Neural cell (in vitro differentiated cells): ENCODE measurements at regions not wholly inside any gene's neighbourhood (a gene's known extent, or its start where the extent isn't known, plus 50 kb on each side); places are given as distances from the start of the nearest gene placed in this dataset.

Experiments used
- H2AFZ ChIP-seq: fragments of 200-600, 300-800 bp; sonication (generic), shearing (Covaris generic); 2 replicates; pipeline ENCODE4 v1.6.0; 2014; ENCODE audit warnings: low read depth, mild to moderate bottlenecking, antibody characterized with exemption, low read length, moderate library complexity
- H3F3A ChIP-seq: fragments of 200-600 bp; shearing (Covaris generic); 2 replicates; pipeline ENCODE4 v1.6.1; 2016; ENCODE audit warnings: mild to moderate bottlenecking, moderate library complexity, mixed read lengths, antibody characterized with exemption, low read length; ENCODE audit not compliant: insufficient read depth, poor library complexity, severe bottlenecking
- H3K27ac ChIP-seq: fragments of 200-600, 300-800 bp; sonication (generic), shearing (Covaris generic); 2 replicates; pipeline ENCODE4 v1.5.1; 2014; ENCODE audit warnings: mild to moderate bottlenecking, low read length, moderate library complexity
- H3K27me3 ChIP-seq: fragments of 300-800, 200-600 bp; sonication (generic), shearing (Covaris generic); 2 replicates; pipeline ENCODE4 v1.6.0; 2014; ENCODE audit warnings: mild to moderate bottlenecking, low read depth, low read length, moderate library complexity; ENCODE audit not compliant: insufficient read depth
- H3K36me3 ChIP-seq: fragments of 300-800, 200-600 bp; sonication (generic), shearing (Covaris generic); 2 replicates; pipeline ENCODE4 v1.5.1; 2014; ENCODE audit warnings: mild to moderate bottlenecking, antibody characterized with exemption, low read length, moderate library complexity; ENCODE audit not compliant: insufficient read depth
- H3K4me2 ChIP-seq: fragments of 300-800, 200-600 bp; sonication (generic), shearing (Covaris generic); 2 replicates; pipeline ENCODE4 v1.6.0; 2014; ENCODE audit warnings: mild to moderate bottlenecking, low read length
- H3K4me3 ChIP-seq: fragments of 300-800, 200-600 bp; sonication (generic), shearing (Covaris generic); 2 replicates; pipeline ENCODE4 v1.5.1; 2014; ENCODE audit warnings: mild to moderate bottlenecking, low read length, moderate library complexity
- H3K79me2 ChIP-seq: fragments of 200-600 bp; shearing (Covaris generic); replicated peaks from 2 replicates; pipeline ENCODE4 v1.6.0; 2014; ENCODE audit warnings: mild to moderate bottlenecking, low read length, moderate library complexity; ENCODE audit not compliant: insufficient read depth
- H3K9ac ChIP-seq: fragments of 300-800, 200-600 bp; sonication (generic), shearing (Covaris generic); 2 replicates; pipeline ENCODE4 v1.6.1; 2016; ENCODE audit warnings: mild to moderate bottlenecking, low read length, mixed read lengths
- H3K9me2 ChIP-seq: fragments of 200-600 bp; shearing (Covaris generic); 2 replicates; pipeline ENCODE4 v1.6.1; 2016; ENCODE audit warnings: mild to moderate bottlenecking, low read length, mixed read lengths; ENCODE audit not compliant: insufficient read depth
- H3K9me3 ChIP-seq: fragments of 200-600, 300-800 bp; sonication (generic), shearing (Covaris generic); 2 replicates; pipeline ENCODE4 v1.6.1; 2016; ENCODE audit warnings: mild to moderate bottlenecking, mixed run types, low read length, moderate library complexity, mixed read lengths
- H4K20me1 ChIP-seq: fragments of 200-600 bp; shearing (Covaris generic); 2 replicates; pipeline ENCODE4 v1.6.1; 2016; ENCODE audit warnings: mild to moderate bottlenecking, mixed run types; ENCODE audit not compliant: insufficient read depth
- EP300 ChIP-seq: fragments of 450-650 bp; conservative IDR thresholded peaks from 2 replicates; pipeline ENCODE4 v1.6.1; 2014; ENCODE audit warnings: antibody characterized with exemption, mild to moderate bottlenecking, moderate library complexity; ENCODE audit not compliant: poor library complexity, severe bottlenecking
- EZH2 ChIP-seq: fragments of 200-600, 300-800 bp; shearing (Covaris generic), sonication (generic); IDR thresholded peaks from 2 replicates; pipeline ENCODE4 v1.6.1; 2014; ENCODE audit warnings: antibody characterized with exemption, low read length, borderline replicate concordance, mild to moderate bottlenecking; ENCODE audit not compliant: insufficient read depth, poor library complexity, severe bottlenecking
- MXI1 ChIP-seq: fragments of 450-650 bp; conservative IDR thresholded peaks from 2 replicates; pipeline ENCODE4 v1.6.1; 2014; ENCODE audit warnings: antibody characterized with exemption, mild to moderate bottlenecking; ENCODE audit not compliant: poor library complexity, severe bottlenecking
- POLR2AphosphoS5 ChIP-seq: IDR thresholded peaks from 2 replicates; pipeline ENCODE4 v1.6.1; 2012
- RAD21 ChIP-seq: fragments of 450-650 bp; conservative IDR thresholded peaks from 2 replicates; pipeline ENCODE4 v1.6.1; 2014; ENCODE audit warnings: antibody characterized with exemption, mild to moderate bottlenecking, moderate library complexity
- REST ChIP-seq: IDR thresholded peaks from 2 replicates; pipeline ENCODE4 v1.6.1; 2012; ENCODE audit warnings: borderline replicate concordance
- SMC3 ChIP-seq: fragments of 450-650 bp; conservative IDR thresholded peaks from 2 replicates; pipeline ENCODE4 v1.6.1; 2014; ENCODE audit warnings: antibody characterized with exemption, mild to moderate bottlenecking, moderate library complexity; ENCODE audit not compliant: poor library complexity
- TAF1 ChIP-seq: IDR thresholded peaks from 2 replicates; pipeline ENCODE4 v1.6.1; 2012; ENCODE audit warnings: low read depth
- TF ChIP-seq, protein P1 (sequence below): fragments of 450-650 bp; IDR thresholded peaks from 2 replicates; pipeline ENCODE4 v1.5.1; 2014; ENCODE audit warnings: antibody characterized with exemption, mild to moderate bottlenecking, moderate library complexity; ENCODE audit not compliant: poor library complexity, severe bottlenecking

DNA sequence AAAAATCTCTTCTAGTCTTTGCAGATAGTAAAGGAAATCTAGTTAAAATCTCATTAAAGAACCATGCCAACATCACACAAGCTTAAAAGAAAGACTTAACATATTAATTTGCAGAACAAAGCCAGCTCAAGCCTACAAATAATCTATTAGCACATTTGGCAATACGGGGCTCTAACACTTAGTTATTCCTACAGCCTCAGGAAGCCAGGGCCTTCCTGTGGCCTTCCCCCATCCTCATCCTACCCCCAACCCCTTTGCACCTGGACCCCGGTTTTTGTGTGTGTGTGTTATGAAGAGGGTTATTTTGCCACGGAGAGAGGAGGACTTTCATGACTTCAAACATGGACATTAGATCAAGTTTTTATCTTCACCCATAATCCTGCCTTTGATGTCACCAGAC lies 64.6 kb downstream of the FOXB2 start:
- Histone ChIP-seq H3K27me3 (no peaks in the 10 kb centered on the region), H3K9ac (no peak overlapping the region), H3K27ac (no peak overlapping the region), H4K20me1 (no peaks in the 10 kb centered on the region), H3K4me3 (no peak overlapping the region), H3K79me2 (no peaks in the 10 kb centered on the region), H3K9me3 (no peaks in the 10 kb centered on the region), H3K9me2 (no peaks in the 10 kb centered on the region), H3K4me2 (no peak overlapping the region), H3F3A (no peaks in the 10 kb centered on the region), H3K36me3 (no peaks in the 10 kb centered on the region), H2AFZ (no peak overlapping the region)
- no peak for TF ChIP-seq REST
- TF ChIP-seq EZH2 = no peak
- TF ChIP-seq SMC3 = no peak
- TF ChIP-seq POLR2AphosphoS5 = no peak
- no peak for TF ChIP-seq RAD21
- no peak for TF ChIP-seq EP300
- no peak for TF ChIP-seq MXI1
- TF ChIP-seq, protein P1, sequence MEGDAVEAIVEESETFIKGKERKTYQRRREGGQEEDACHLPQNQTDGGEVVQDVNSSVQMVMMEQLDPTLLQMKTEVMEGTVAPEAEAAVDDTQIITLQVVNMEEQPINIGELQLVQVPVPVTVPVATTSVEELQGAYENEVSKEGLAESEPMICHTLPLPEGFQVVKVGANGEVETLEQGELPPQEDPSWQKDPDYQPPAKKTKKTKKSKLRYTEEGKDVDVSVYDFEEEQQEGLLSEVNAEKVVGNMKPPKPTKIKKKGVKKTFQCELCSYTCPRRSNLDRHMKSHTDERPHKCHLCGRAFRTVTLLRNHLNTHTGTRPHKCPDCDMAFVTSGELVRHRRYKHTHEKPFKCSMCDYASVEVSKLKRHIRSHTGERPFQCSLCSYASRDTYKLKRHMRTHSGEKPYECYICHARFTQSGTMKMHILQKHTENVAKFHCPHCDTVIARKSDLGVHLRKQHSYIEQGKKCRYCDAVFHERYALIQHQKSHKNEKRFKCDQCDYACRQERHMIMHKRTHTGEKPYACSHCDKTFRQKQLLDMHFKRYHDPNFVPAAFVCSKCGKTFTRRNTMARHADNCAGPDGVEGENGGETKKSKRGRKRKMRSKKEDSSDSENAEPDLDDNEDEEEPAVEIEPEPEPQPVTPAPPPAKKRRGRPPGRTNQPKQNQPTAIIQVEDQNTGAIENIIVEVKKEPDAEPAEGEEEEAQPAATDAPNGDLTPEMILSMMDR = no peak
- no peak for TF ChIP-seq TAF1

GRCh38 chr9:77085416-77085815 lies 66.0 kb downstream of the FOXB2 start:
- Histone ChIP-seq H3K4me3 (no peak overlapping the region), H4K20me1 (no peaks in the 10 kb centered on the region), H3K9me2 (no peaks in the 10 kb centered on the region), H3K9ac (no peak overlapping the region), H3K4me2 (no peak overlapping the region), H3K79me2 (no peaks in the 10 kb centered on the region), H3F3A (no peaks in the 10 kb centered on the region), H3K36me3 (no peaks in the 10 kb centered on the region), H3K27me3 (no peaks in the 10 kb centered on the region), H3K9me3 (no peaks in the 10 kb centered on the region), H3K27ac (no peak overlapping the region), H2AFZ (no peak overlapping the region)
- TF ChIP-seq EP300 (no peak), EZH2 (no peak), RAD21 (no peak), TAF1 (no peak), MXI1 (no peak), REST (no peak), SMC3 (no peak), POLR2AphosphoS5 (no peak)
- TF ChIP-seq, protein P1 = no peak
